DND-41 (cell line): ENCODE measurements at regions not wholly inside any gene's neighbourhood (a gene's known extent, or its start where the extent isn't known, plus 50 kb on each side); places are given as distances from the start of the nearest gene placed in this dataset.

ENCODE experiments used
- ATAC-seq: fragments of 200-7000 bp; cut with Tn5 transposase; 3 replicates; pipeline ENCODE4 v1.9.1; 2021; ENCODE audit warnings: low read depth; ENCODE audit not compliant: insufficient read depth
- DNase-seq: peaks from one replicate; pipeline ENCODE4 v3.0.0-alpha.2; 2020
- H2AFZ ChIP-seq: 2 replicates; pipeline ENCODE4 v1.6.0; 2012; ENCODE audit warnings: low read depth, low read length
- H3K27ac ChIP-seq: 2 replicates; pipeline ENCODE4 v1.5.1; 2012; ENCODE audit warnings: low read length, inconsistent platforms
- H3K27me3 ChIP-seq: fragments of 200-600 bp; sonication (generic); 2 replicates; pipeline ENCODE4 v1.6.0; 2012; ENCODE audit warnings: low read length, mild to moderate bottlenecking, inconsistent platforms; ENCODE audit not compliant: insufficient read depth, poor library complexity
- H3K36me3 ChIP-seq: 2 replicates; pipeline ENCODE4 v1.5.1; 2012; ENCODE audit warnings: low read length, inconsistent platforms; ENCODE audit not compliant: insufficient read depth
- H3K4me1 ChIP-seq: 2 replicates; pipeline ENCODE4 v1.5.1; 2012; ENCODE audit warnings: mild to moderate bottlenecking, low read length; ENCODE audit not compliant: insufficient read depth
- H3K4me2 ChIP-seq: 2 replicates; pipeline ENCODE4 v1.6.0; 2012; ENCODE audit warnings: mild to moderate bottlenecking, moderate library complexity, low read length, inconsistent platforms; ENCODE audit not compliant: insufficient read depth
- H3K4me3 ChIP-seq, 2 experiments: fragments of 200-600 bp in 1 of 2; shearing (Covaris generic) in 1 of 2; 2 replicates each; pipeline ENCODE4 v1.5.1; 2012 to 2016; ENCODE audit warnings: inconsistent platforms in 2 of 2, low read length in 2 of 2, mild to moderate bottlenecking in 2 of 2, low read depth in 1 of 2, moderate library complexity in 1 of 2
- H3K79me2 ChIP-seq: 2 replicates; pipeline ENCODE4 v1.6.0; 2012; ENCODE audit warnings: low read length, inconsistent platforms; ENCODE audit not compliant: insufficient read depth
- H3K9ac ChIP-seq: 2 replicates; pipeline ENCODE4 v1.6.0; 2012; ENCODE audit warnings: low read depth, mild to moderate bottlenecking, inconsistent platforms, low read length, moderate library complexity
- H3K9me3 ChIP-seq: 2 replicates; pipeline ENCODE4 v1.5.1; 2012; ENCODE audit warnings: low read length, moderate library complexity, mild to moderate bottlenecking, inconsistent platforms; ENCODE audit not compliant: insufficient read depth, severe bottlenecking
- H4K20me1 ChIP-seq: 2 replicates; pipeline ENCODE4 v1.6.0; 2012; ENCODE audit warnings: low read length; ENCODE audit not compliant: insufficient read depth
- EZH2 ChIP-seq: IDR thresholded peaks from 3 replicates; pipeline ENCODE4 v1.6.1; 2012; ENCODE audit warnings: borderline replicate concordance, low read depth, mild to moderate bottlenecking, moderate library complexity, low read length, inconsistent platforms; ENCODE audit not compliant: severe bottlenecking
- TF ChIP-seq, protein P1 (sequence below): IDR thresholded peaks from 2 replicates; pipeline ENCODE4 v1.5.1; 2012; ENCODE audit warnings: borderline replicate concordance, low read length, moderate library complexity, mild to moderate bottlenecking; ENCODE audit not compliant: poor library complexity, severe bottlenecking; ENCODE audit errors: extremely low read depth

- Histone ChIP-seq H3K9ac (no peak overlapping the region), H4K20me1 (no peaks in the 10 kb centered on the region), H2AFZ (no peak overlapping the region), H3K79me2 (no peaks in the 10 kb centered on the region), H3K4me2 (no peak overlapping the region), H3K9me3 (no peaks in the 10 kb centered on the region), H3K27ac (no peak overlapping the region), H3K27me3 (no peaks in the 10 kb centered on the region), H3K36me3 (no peaks in the 10 kb centered on the region), H3K4me3 (no peak overlapping the region), H3K4me1 (no peaks in the 10 kb centered on the region)
- no peak for DNase-seq
- no peak for TF ChIP-seq EZH2
- TF ChIP-seq, protein P1, sequence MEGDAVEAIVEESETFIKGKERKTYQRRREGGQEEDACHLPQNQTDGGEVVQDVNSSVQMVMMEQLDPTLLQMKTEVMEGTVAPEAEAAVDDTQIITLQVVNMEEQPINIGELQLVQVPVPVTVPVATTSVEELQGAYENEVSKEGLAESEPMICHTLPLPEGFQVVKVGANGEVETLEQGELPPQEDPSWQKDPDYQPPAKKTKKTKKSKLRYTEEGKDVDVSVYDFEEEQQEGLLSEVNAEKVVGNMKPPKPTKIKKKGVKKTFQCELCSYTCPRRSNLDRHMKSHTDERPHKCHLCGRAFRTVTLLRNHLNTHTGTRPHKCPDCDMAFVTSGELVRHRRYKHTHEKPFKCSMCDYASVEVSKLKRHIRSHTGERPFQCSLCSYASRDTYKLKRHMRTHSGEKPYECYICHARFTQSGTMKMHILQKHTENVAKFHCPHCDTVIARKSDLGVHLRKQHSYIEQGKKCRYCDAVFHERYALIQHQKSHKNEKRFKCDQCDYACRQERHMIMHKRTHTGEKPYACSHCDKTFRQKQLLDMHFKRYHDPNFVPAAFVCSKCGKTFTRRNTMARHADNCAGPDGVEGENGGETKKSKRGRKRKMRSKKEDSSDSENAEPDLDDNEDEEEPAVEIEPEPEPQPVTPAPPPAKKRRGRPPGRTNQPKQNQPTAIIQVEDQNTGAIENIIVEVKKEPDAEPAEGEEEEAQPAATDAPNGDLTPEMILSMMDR = no peak
- ATAC-seq = no peak
Observed at GRCh38 chr10:57806675-57807074, 461.0 kb downstream of the IPMK start.

GRCh38 chr10:57799625-57800024 lies 468.1 kb downstream of the IPMK start:
- H2AFZ ChIP-seq = no peak overlapping the region
- no peaks in the 10 kb centered on the region for H3K4me1 ChIP-seq
- no peaks in the 10 kb centered on the region for H3K9me3 ChIP-seq
- H3K9ac ChIP-seq = no peak overlapping the region
- no peak overlapping the region for H3K27ac ChIP-seq
- no peak overlapping the region for H3K4me3 ChIP-seq
- H4K20me1 ChIP-seq = no peaks in the 10 kb centered on the region
- no peak overlapping the region for H3K4me2 ChIP-seq
- no peaks in the 10 kb centered on the region for H3K36me3 ChIP-seq
- no peak for TF ChIP-seq EZH2
- TF ChIP-seq, protein P1 = no peak
- ATAC-seq (no peak), DNase-seq (no peak)
- no peaks in the 10 kb centered on the region for H3K27me3 ChIP-seq
- H3K79me2 ChIP-seq = no peaks in the 10 kb centered on the region

GRCh38 chr10:57798830-57799229 lies 468.9 kb downstream of the IPMK start:
- Histone ChIP-seq H3K4me1 (no peaks in the 10 kb centered on the region), H3K27me3 (no peaks in the 10 kb centered on the region), H3K4me2 (no peak overlapping the region), H2AFZ (no peak overlapping the region), H3K27ac (no peak overlapping the region), H4K20me1 (no peaks in the 10 kb centered on the region), H3K36me3 (no peaks in the 10 kb centered on the region), H3K79me2 (no peaks in the 10 kb centered on the region), H3K9ac (no peak overlapping the region), H3K9me3 (no peaks in the 10 kb centered on the region), H3K4me3 (no peak overlapping the region)
- ATAC-seq (no peak), DNase-seq (no peak)
- TF ChIP-seq, protein P1 = no peak
- no peak for TF ChIP-seq EZH2

DNA sequence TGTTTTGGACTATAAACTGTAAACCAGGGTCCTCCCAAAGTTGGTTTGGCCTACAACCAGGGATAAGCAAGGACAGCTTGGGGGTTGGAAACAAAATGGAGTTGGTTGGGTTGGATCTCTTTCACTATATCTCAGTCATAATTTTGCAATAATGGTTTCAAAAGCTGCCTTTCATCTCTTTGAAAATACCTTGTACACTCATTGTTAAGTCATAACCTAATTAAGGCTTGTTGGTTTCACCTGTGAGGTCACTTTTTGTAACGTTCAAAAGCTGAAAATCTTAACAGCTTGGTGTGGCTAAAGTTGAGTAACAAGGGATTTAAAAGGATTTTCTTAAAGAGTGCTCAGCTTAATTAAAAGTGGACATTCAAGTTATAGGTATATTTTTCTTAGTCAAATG lies 476.1 kb downstream of the IPMK start:
- H3K27me3 ChIP-seq = no peaks in the 10 kb centered on the region
- no peaks in the 10 kb centered on the region for H4K20me1 ChIP-seq
- no peak overlapping the region for H3K9ac ChIP-seq
- no peaks in the 10 kb centered on the region for H3K79me2 ChIP-seq
- no peaks in the 10 kb centered on the region for H3K36me3 ChIP-seq
- no peak for ATAC-seq
- H3K4me2 ChIP-seq = no peak overlapping the region
- DNase-seq = no peak
- peaks cover 3% of the 10 kb centered on the region for H3K9me3 ChIP-seq
- H2AFZ ChIP-seq = no peak overlapping the region
- no peak overlapping the region for H3K27ac ChIP-seq
- TF ChIP-seq EZH2 = no peak
- TF ChIP-seq, protein P1 = no peak
- H3K4me3 ChIP-seq = no peak overlapping the region
- no peaks in the 10 kb centered on the region for H3K4me1 ChIP-seq
